Panc1 (cell line): ENCODE measurements at regions not wholly inside any gene's neighbourhood (a gene's known extent, or its start where the extent isn't known, plus 50 kb on each side); places are given as distances from the start of the nearest gene placed in this dataset.

Source experiments
- POLR2AphosphoS5 ChIP-seq: IDR thresholded peaks from 2 replicates; pipeline ENCODE4 v1.6.1; 2012; ENCODE audit warnings: mild to moderate bottlenecking, low read depth, low read length, moderate library complexity
- SIN3A ChIP-seq: IDR thresholded peaks from 2 replicates; pipeline ENCODE4 v1.6.1; 2012; ENCODE audit warnings: low read depth, mild to moderate bottlenecking, low read length, moderate library complexity, borderline replicate concordance; ENCODE audit not compliant: insufficient read depth
- TCF7L2 ChIP-seq: IDR thresholded peaks from 2 replicates; pipeline ENCODE4 v1.6.1; 2011; ENCODE audit warnings: mild to moderate bottlenecking, low read depth, low read length, inconsistent platforms
- TF ChIP-seq, protein P1 (sequence below): fragments of 450-650 bp; IDR thresholded peaks from 2 replicates; pipeline ENCODE4 v1.5.1; 2017; ENCODE audit warnings: mild to moderate bottlenecking
- TF ChIP-seq, protein P2 (sequence below), 2 experiments: IDR thresholded peaks; 2 replicates each; pipeline ENCODE4 v1.6.1; 2011 to 2012; ENCODE audit warnings: low read depth in 2 of 2, control low read depth in 1 of 2, low read length in 1 of 2, mild to moderate bottlenecking in 1 of 2, moderate library complexity in 1 of 2; ENCODE audit not compliant: insufficient read depth in 1 of 2

DNA sequence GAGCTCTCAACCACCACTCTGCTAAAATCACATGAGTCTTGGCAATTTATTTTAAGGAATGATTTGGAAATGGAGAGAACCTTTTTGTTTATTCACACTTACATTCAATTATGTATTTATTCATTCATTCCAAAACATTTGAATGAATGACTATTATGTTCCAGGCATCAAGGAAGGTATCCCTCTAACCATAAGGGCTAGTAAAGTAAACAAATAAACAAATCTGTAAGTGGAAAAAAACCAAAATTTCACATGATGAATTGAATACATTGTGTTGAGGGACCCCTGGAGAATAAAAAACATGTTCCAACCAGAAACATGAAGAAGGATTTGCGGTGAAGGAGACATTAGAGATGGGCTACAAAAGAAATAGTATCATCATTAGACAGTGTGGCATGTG, 677.8 kb downstream of the TOX3 start:
- TF ChIP-seq POLR2AphosphoS5 (no peak), TCF7L2 (no peak), SIN3A (no peak)
- TF ChIP-seq, protein P1, sequence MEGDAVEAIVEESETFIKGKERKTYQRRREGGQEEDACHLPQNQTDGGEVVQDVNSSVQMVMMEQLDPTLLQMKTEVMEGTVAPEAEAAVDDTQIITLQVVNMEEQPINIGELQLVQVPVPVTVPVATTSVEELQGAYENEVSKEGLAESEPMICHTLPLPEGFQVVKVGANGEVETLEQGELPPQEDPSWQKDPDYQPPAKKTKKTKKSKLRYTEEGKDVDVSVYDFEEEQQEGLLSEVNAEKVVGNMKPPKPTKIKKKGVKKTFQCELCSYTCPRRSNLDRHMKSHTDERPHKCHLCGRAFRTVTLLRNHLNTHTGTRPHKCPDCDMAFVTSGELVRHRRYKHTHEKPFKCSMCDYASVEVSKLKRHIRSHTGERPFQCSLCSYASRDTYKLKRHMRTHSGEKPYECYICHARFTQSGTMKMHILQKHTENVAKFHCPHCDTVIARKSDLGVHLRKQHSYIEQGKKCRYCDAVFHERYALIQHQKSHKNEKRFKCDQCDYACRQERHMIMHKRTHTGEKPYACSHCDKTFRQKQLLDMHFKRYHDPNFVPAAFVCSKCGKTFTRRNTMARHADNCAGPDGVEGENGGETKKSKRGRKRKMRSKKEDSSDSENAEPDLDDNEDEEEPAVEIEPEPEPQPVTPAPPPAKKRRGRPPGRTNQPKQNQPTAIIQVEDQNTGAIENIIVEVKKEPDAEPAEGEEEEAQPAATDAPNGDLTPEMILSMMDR: no peak
- TF ChIP-seq, protein P2, sequence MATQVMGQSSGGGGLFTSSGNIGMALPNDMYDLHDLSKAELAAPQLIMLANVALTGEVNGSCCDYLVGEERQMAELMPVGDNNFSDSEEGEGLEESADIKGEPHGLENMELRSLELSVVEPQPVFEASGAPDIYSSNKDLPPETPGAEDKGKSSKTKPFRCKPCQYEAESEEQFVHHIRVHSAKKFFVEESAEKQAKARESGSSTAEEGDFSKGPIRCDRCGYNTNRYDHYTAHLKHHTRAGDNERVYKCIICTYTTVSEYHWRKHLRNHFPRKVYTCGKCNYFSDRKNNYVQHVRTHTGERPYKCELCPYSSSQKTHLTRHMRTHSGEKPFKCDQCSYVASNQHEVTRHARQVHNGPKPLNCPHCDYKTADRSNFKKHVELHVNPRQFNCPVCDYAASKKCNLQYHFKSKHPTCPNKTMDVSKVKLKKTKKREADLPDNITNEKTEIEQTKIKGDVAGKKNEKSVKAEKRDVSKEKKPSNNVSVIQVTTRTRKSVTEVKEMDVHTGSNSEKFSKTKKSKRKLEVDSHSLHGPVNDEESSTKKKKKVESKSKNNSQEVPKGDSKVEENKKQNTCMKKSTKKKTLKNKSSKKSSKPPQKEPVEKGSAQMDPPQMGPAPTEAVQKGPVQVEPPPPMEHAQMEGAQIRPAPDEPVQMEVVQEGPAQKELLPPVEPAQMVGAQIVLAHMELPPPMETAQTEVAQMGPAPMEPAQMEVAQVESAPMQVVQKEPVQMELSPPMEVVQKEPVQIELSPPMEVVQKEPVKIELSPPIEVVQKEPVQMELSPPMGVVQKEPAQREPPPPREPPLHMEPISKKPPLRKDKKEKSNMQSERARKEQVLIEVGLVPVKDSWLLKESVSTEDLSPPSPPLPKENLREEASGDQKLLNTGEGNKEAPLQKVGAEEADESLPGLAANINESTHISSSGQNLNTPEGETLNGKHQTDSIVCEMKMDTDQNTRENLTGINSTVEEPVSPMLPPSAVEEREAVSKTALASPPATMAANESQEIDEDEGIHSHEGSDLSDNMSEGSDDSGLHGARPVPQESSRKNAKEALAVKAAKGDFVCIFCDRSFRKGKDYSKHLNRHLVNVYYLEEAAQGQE (IDR thresholded peaks at IDR 0.05; ENCODE audit: insufficient read depth in 1 of 2, low read depth in 2 of 2, low read length in 1 of 2): no peak
